GM12874 (cell line): ENCODE measurements at regions not wholly inside any gene's neighbourhood (a gene's known extent, or its start where the extent isn't known, plus 50 kb on each side); places are given as distances from the start of the nearest gene placed in this dataset.

ENCODE experiments used
- CTCF ChIP-seq: IDR thresholded peaks from 2 replicates; pipeline ENCODE4 v1.5.1; 2011; ENCODE audit warnings: low read depth, mild to moderate bottlenecking, control low read depth, low read length, moderate library complexity; ENCODE audit not compliant: insufficient read depth

GRCh38 chr22:22048981-22049531 is 66.5 kb upstream of the TOP3B start:
- no peak for TF ChIP-seq CTCF

- TF ChIP-seq CTCF = no peak
These were observed 65.8 kb upstream of the TOP3B start for GRCh38 chr22:22048318-22048942.

GRCh38 chr22:22047776-22048175 is 65.2 kb upstream of the TOP3B start:
- TF ChIP-seq CTCF = no peak

GRCh38 chr22:22047266-22047665 is 64.7 kb upstream of the TOP3B start:
- no peak for TF ChIP-seq CTCF

GRCh38 chr22:22046370-22046769 is 63.8 kb upstream of the TOP3B start:
- TF ChIP-seq CTCF = no peak

GRCh38 chr22:22045571-22046335 is 63.2 kb upstream of the TOP3B start:
- TF ChIP-seq CTCF = no peak

- TF ChIP-seq CTCF = no peak
These were observed 61.6 kb upstream of the TOP3B start for GRCh38 chr22:22044153-22044552.
